ENCODE measurements at regions not wholly inside any gene's neighbourhood (a gene's known extent, or its start where the extent isn't known, plus 50 kb on each side); places are given as distances from the start of the nearest gene placed in this dataset.
A peak's percentile ranks its signal among the peaks of the same experiment; 100 is the strongest.
"Not testable (repeated sequence)": the region's sequence is repeated elsewhere in the genome, so short reads cannot be mapped to it uniquely, and the experiment has no call there.

DNA sequence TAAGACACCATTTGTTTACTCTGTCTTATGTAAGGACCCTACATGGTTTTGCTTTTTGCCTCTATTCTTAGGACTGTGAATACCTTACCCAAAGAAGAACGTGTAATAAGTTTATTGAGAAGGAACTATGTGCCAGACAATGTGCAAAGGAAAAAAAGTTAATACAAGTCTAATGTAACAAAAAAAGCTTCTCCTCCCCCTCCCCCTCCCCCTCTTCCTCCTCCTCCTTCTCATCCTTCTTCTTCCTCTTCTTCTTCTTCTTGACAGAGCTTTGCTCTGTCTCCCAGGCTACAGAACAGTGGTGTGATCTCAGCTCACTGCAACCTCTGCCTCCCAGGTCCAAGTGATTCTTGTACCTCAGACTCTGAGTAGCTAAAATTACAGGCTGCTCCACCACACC is 50.9 kb upstream of the MITF start:
- DNase-seq (ENCODE audit: low spot score), result no peak
- Histone ChIP-seq H3K27ac (no peak overlapping the region), H3K27me3 (replicated peaks; ENCODE audit: insufficient read depth) (no peaks in the 10 kb centered on the region), H3K36me3 (no peaks in the 10 kb centered on the region), H3K9me3 (no peaks in the 10 kb centered on the region), H3K4me1 (replicated peaks) (no peaks in the 10 kb centered on the region), H3K4me3 (no peak overlapping the region)
- intact Hi-C loops (cut with DNase I), result no loop called here
- TF ChIP-seq CTCF (IDR thresholded peaks at IDR 0.05) (no peak), POLR2AphosphoS5 (IDR thresholded peaks at IDR 0.05) (no peak), POLR2A (IDR thresholded peaks at IDR 0.05) (no peak)
- 67% methylated on average over 1 of the region's 1 CpG for WGBS

DNA sequence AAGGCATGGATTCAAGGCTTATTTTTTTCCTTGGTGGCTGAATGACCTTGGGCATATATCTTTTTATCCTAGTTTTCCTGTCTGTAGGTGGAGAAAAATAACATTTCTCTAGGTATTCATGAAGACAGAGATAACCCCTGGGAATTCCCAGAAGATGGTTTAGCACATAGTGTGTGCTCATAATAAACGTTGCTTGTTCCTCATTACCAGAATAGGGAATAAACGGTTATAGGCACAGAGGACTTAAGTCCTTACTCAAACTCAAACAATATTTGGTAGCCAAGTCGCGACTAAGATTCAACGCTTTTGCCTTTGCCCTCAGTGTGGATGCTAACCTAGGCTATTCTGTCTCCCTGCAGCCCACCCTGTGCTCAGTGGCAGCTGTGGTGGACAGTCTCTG is 51.6 kb upstream of the MITF start:
- intact Hi-C loops (cut with DNase I), result no loop called here
- 93% methylated on average over 5 of the region's 5 CpGs for whole genome bisulfite sequencing

DNA sequence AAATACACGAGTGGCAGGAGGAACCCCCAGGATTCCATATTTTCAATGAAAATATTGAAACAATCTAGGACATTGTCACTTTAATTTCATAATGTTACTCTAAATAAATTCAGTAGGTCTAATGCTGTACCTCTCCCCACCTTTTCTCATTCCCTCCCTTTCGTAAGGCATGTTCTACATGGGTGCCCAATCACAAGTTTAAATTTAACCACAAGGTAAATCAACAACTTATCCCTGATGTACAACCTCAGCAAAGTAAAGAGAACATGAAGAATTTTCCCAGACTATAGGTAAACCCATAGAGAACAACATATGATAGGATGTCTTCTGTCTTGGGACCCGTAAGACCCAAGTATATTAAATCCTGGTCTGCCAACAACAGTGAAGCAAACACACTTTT is 53.2 kb upstream of the MITF start:
- H3K27ac ChIP-seq, result peak overlapping the region in 1 of 2 donors; percentile 10
- H3K27me3 ChIP-seq (replicated peaks; ENCODE audit: insufficient read depth), result no peaks in the 10 kb centered on the region
- no peak overlapping the region for H3K4me3 ChIP-seq
- H3K36me3 ChIP-seq, result no peaks in the 10 kb centered on the region
- H3K4me1 ChIP-seq (replicated peaks), result no peaks in the 10 kb centered on the region
- intact Hi-C loops (cut with DNase I), result no loop called here
- TF ChIP-seq POLR2AphosphoS5 (IDR thresholded peaks at IDR 0.05) (no peak), CTCF (IDR thresholded peaks at IDR 0.05) (no peak), POLR2A (IDR thresholded peaks at IDR 0.05) (no peak)
- 94% methylated on average over 3 of the region's 3 CpGs for WGBS
- H3K9me3 ChIP-seq, result no peaks in the 10 kb centered on the region
- DNase-seq (ENCODE audit: low spot score), result no peak

More for the DNA sequence above, 51.6 kb upstream of the MITF start:
- Histone ChIP-seq H3K9me3 (no peaks in the 10 kb centered on the region), H3K27me3 (replicated peaks; ENCODE audit: insufficient read depth) (no peaks in the 10 kb centered on the region), H3K4me1 (replicated peaks) (no peaks in the 10 kb centered on the region), H3K36me3 (no peaks in the 10 kb centered on the region), H3K27ac (no peak overlapping the region), H3K4me3 (no peak overlapping the region)
- TF ChIP-seq POLR2AphosphoS5 (IDR thresholded peaks at IDR 0.05), result no peak
- no peak for TF ChIP-seq POLR2A (IDR thresholded peaks at IDR 0.05)
- no peak for TF ChIP-seq CTCF (IDR thresholded peaks at IDR 0.05)
- DNase-seq (ENCODE audit: low spot score), result no peak

DNA sequence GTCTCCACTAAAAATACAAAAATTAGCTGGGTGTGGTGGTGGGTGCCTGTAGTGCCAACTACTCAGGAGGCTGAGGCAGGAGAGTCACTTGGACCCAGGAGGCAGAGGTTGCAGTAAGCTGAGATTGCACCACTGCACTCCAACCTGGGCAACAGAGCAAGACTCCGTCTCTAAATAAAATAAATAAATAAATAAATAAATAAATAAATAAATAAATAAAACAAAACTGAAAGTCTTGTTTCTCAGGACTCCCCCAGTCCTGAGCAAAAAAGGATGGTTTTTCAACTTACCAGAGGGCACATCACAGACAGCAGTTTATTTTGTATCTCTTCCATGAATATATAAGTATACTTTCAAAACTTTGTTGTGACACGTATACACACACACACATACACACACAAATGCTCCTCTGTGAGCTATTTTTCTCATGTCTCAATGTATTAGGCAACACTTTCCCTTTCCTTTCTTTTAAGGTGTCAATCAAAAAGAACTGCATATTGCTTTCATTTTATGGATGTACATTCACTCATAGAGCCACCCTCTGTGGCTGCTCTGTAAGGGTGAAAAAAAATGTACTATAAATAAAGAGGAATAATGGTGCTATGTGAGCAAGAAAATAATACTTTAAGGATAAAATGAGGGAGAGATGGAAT is 54.8 kb upstream of the MITF start:
- WGBS, result 89% methylated on average over 2 of the region's 2 CpGs
- DNase-seq (ENCODE audit: low spot score), result no peak
- no peak for TF ChIP-seq POLR2AphosphoS5 (IDR thresholded peaks at IDR 0.05)
- TF ChIP-seq POLR2A (IDR thresholded peaks at IDR 0.05), result no peak
- no peak for TF ChIP-seq CTCF (IDR thresholded peaks at IDR 0.05)
- Histone ChIP-seq H3K4me1 (replicated peaks) (no peaks in the 10 kb centered on the region), H3K4me3 (no peak overlapping the region), H3K27me3 (replicated peaks; ENCODE audit: insufficient read depth) (no peaks in the 10 kb centered on the region), H3K9me3 (no peaks in the 10 kb centered on the region), H3K27ac (no peak overlapping the region), H3K36me3 (no peaks in the 10 kb centered on the region)
- intact Hi-C loops (cut with DNase I), result no loop called here

DNA sequence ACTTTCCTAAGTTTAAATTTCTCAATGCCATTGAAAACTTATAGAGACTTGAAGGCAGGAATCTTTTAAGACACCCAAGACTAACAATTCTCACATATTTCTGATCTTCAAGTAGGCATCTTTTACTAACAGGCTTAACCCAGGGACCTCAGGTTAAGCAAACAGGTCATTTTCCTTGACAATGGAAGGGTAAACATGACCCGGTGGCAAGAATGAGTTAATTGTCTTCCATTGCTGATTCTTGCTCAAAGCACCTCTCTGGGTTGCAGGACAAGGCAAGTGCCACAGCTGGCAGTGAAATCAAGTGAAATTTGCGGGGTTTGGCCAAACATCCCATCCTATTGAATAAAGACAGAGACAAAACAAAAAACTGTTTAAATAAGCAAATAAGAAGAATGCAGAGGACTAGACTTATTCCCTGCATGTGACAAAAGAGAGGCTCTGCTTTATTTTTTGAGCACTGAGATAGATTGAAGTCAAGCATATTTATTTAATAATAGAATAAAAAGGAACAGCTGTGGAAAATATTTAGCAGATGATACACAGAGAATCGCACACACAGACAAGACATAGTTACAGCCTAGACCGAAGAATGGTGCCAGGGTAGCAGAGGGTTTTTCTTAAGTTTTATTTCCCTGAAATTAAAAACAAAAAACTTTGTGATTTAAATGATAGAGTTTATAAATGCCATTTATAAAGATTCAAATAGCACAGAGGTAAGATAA is 56.0 kb upstream of the MITF start:
- WGBS, result 35% methylated on average over 4 of the region's 4 CpGs
- intact Hi-C loops (cut with DNase I), result no loop called here
- H3K27ac ChIP-seq, result no peak overlapping the region
- H3K36me3 ChIP-seq, result no peaks in the 10 kb centered on the region
- no peak overlapping the region for H3K4me3 ChIP-seq
- TF ChIP-seq CTCF (IDR thresholded peaks at IDR 0.05) (no peak), POLR2AphosphoS5 (IDR thresholded peaks at IDR 0.05) (no peak), POLR2A (IDR thresholded peaks at IDR 0.05) (no peak)
- no peaks in the 10 kb centered on the region for H3K9me3 ChIP-seq
- H3K4me1 ChIP-seq (replicated peaks), result no peaks in the 10 kb centered on the region
- no peak for DNase-seq (ENCODE audit: low spot score)
- no peaks in the 10 kb centered on the region for H3K27me3 ChIP-seq (replicated peaks; ENCODE audit: insufficient read depth)

DNA sequence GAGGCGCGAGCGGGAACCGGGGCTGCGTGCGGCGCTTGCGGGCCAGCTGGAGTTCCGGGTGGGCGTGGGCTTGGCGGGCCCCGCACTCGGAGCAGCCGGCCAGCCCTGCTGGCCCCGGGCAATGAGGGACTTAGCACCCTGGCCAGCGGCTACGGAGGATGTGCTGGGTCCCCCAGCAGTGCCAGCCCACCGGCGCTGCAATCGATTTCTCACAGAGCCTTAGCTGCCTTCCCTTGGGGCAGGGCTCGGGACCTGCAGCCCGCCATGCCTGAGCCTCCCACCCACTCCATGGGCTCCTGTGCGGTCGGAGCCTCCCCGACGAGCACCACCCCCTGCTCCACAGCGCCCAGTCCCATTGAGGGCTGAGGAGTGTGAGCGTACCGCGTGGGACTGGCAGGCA is 61.8 kb upstream of the MITF start:
- H3K4me3 ChIP-seq; H3K9me3 ChIP-seq; intact Hi-C loops (cut with DNase I); H3K4me1 ChIP-seq (replicated peaks); H3K36me3 ChIP-seq; H3K27me3 ChIP-seq (replicated peaks; ENCODE audit: insufficient read depth); H3K27ac ChIP-seq; DNase-seq (ENCODE audit: low spot score): not testable (repeated sequence)
- over 99% methylated on average over 14 of the region's 30 CpGs for whole genome bisulfite sequencing
